ENCODE measurements at regions not wholly inside any gene's neighbourhood (a gene's known extent, or its start where the extent isn't known, plus 50 kb on each side); places are given as distances from the start of the nearest gene placed in this dataset.

DNA sequence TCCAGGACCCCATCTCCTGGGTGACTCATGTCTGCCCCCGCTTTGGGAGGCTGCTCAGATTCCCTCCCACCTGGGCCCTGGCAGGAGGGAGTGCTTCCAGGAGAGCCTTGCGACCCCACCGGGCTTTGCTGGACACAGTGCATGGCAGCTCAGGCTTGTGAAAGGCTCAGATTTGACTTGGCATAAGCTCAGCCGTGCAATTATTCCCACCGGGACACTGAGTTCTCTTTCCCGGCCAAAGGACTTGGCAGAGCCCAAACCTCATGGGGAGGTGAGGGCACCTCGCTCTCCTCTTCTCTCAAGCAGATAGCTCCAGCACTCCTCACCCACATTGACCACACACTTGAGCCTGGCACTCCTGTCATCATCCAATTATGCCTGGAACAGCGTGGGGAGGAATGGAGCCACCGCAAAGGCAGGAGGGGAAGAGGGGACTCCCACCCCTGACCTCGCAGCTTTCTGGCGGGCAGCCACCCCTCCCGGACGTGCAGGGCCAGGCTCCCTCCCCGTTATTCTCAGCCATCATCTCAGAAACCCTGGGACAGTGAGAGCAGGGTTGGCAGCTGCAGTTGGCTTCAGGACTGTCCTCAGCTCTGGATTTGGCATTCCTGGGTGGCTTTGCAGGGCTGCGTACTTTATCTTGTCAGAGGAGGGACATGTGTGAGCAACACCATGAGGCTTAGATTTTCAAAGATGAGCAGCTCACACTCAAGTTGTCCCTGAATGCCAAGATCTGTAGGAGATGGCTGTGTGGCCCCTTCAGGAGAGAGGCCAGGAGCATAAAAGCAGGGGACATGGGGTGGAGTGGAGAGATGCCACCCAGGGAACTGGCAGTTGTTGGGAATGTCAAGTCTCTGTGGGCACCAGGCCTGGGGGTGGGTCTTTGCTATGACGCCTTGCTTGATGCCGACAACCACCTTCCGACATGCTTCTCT, 306.2 kb downstream of the TEX29 start:
- H3K27ac Mint-ChIP-seq = no peak overlapping the region
- WGBS (ENCODE audit: extremely low coverage, insufficient read length, low lambda C conversion rate) = no CpG with 5 or more reads among the region's 18 CpGs

More for the DNA sequence above, 306.2 kb downstream of the TEX29 start:
- no peak overlapping the region for H2BK20ac ChIP-seq (ENCODE audit: low read depth, low read length, poor library complexity, severe bottlenecking)
- no peak overlapping the region for H2BK5ac ChIP-seq (ENCODE audit: insufficient read length, low read length)
- no peak overlapping the region for H3K56ac ChIP-seq (ENCODE audit: insufficient read length, low read depth, low read length)
- Mint-ChIP-seq H3K27me3 (ENCODE audit: low read depth) (peaks cover 23% of the 10 kb centered on the region), H3K36me3 (ENCODE audit: insufficient read depth in 1 of 3, low read depth in 3 of 3) (no peaks in the 10 kb centered on the region), H3K4me3 (no peak overlapping the region), H3K4me1 (peaks cover 4 to 7% of the 10 kb centered on the region in 2 experiments; a peak in 3 of 4 replicates), H3K9me3 (no peaks in the 10 kb centered on the region)
- H3K9me3 ChIP-seq (ENCODE audit: control insufficient read depth, low read depth, low read length) = no peaks in the 10 kb centered on the region
- no peak overlapping the region for H3K4ac ChIP-seq (ENCODE audit: low read depth, low read length)
- H4K91ac ChIP-seq (ENCODE audit: insufficient read length, low read depth, low read length) = no peak overlapping the region
- no peak overlapping the region for H4K8ac ChIP-seq (replicated peaks; ENCODE audit: insufficient read length, low read depth, low read length)
- no peak overlapping the region for H4K5ac ChIP-seq (ENCODE audit: insufficient read length, low read depth, low read length)
- no peak overlapping the region for H2AK5ac ChIP-seq (ENCODE audit: insufficient read length, low read length)
- H2BK12ac ChIP-seq (ENCODE audit: insufficient read length, low read depth, low read length) = no peak overlapping the region
- no peaks in the 10 kb centered on the region for H3K79me1 ChIP-seq (ENCODE audit: insufficient read depth, low read depth, low read length, poor library complexity, severe bottlenecking)
- H3K14ac ChIP-seq (ENCODE audit: insufficient read depth, low read length) = no peak overlapping the region; the same call in 1 of the 2 replicates
- no peaks in the 10 kb centered on the region for H4K20me1 ChIP-seq (ENCODE audit: control insufficient read depth, insufficient read depth, insufficient read length)
- peak; percentile 15 for DNase-seq
- TF ChIP-seq, protein P1, sequence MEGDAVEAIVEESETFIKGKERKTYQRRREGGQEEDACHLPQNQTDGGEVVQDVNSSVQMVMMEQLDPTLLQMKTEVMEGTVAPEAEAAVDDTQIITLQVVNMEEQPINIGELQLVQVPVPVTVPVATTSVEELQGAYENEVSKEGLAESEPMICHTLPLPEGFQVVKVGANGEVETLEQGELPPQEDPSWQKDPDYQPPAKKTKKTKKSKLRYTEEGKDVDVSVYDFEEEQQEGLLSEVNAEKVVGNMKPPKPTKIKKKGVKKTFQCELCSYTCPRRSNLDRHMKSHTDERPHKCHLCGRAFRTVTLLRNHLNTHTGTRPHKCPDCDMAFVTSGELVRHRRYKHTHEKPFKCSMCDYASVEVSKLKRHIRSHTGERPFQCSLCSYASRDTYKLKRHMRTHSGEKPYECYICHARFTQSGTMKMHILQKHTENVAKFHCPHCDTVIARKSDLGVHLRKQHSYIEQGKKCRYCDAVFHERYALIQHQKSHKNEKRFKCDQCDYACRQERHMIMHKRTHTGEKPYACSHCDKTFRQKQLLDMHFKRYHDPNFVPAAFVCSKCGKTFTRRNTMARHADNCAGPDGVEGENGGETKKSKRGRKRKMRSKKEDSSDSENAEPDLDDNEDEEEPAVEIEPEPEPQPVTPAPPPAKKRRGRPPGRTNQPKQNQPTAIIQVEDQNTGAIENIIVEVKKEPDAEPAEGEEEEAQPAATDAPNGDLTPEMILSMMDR (conservative IDR thresholded peaks at IDR 0.05) = no peak
- no peak overlapping the region for H3T11ph ChIP-seq (ENCODE audit: low read length)
- H3K23ac ChIP-seq (ENCODE audit: insufficient read length, low read depth, low read length) = no peak overlapping the region
- H3K18ac ChIP-seq (ENCODE audit: insufficient read length, low read depth, low read length) = no peak overlapping the region
- H3K9ac ChIP-seq (ENCODE audit: extremely low read depth, insufficient read length, low read length) = no peak overlapping the region
- H3K79me2 ChIP-seq (ENCODE audit: insufficient read depth, low read length) = no peaks in the 10 kb centered on the region
- H2AFZ ChIP-seq (ENCODE audit: low read length) = no peak overlapping the region
- no peak overlapping the region for H2BK120ac ChIP-seq (ENCODE audit: low read depth, low read length, poor library complexity, severe bottlenecking)
- H3K4me2 ChIP-seq (ENCODE audit: insufficient read depth, insufficient read length, low read length) = no peak overlapping the region
- no peaks in the 10 kb centered on the region for H3K27me3 ChIP-seq (ENCODE audit: insufficient read depth, low read length)
- H3K4me1 ChIP-seq (ENCODE audit: insufficient read depth, low read length) = no peaks in the 10 kb centered on the region
- no peaks in the 10 kb centered on the region for H3K23me2 ChIP-seq (ENCODE audit: insufficient read length, low read depth, low read length, poor library complexity, severe bottlenecking)
- no peak overlapping the region for H2BK15ac ChIP-seq (ENCODE audit: low read depth, low read length)
- no peak overlapping the region for H3K27ac ChIP-seq (ENCODE audit: insufficient read length, low read depth, low read length)
